OCI-LY7 (cell line): ENCODE measurements at regions not wholly inside any gene's neighbourhood (a gene's known extent, or its start where the extent isn't known, plus 50 kb on each side); places are given as distances from the start of the nearest gene placed in this dataset.

Experiments used
- BruUV-seq: library from RNA; stranded (reverse); fragments of 400-500 nt; replicated peaks from 2 replicates; lab custom pipeline; 2021; lab: Mats Ljungman, UMichigan
- CTCF ChIA-PET: fragments of 300-600 bp; sonication (Branson Sonifier 250); formaldehyde crosslinking; loops from one replicate; lab custom pipeline; 2022; ENCODE audit warnings: antibody characterized with exemption; ENCODE audit not compliant: unreplicated experiment; lab: Charles Lee
- POLR2A ChIA-PET: fragments of 300-600 bp; sonication (Branson Sonifier 250); formaldehyde crosslinking; loops from one replicate; lab custom pipeline; 2022; ENCODE audit warnings: antibody characterized with exemption; lab: Charles Lee
- DNase-seq: peaks from one replicate; pipeline ENCODE4 v3.0.0-alpha.2; 2015; ENCODE audit warnings: low spot score
- H2AFZ ChIP-seq: fragments of 200-600 bp; sonication (generic), shearing (Covaris generic); 2 replicates; pipeline ENCODE4 v1.6.1; 2014; ENCODE audit warnings: mild to moderate bottlenecking, antibody characterized with exemption, low read length, moderate library complexity
- H3K27ac ChIP-seq: fragments of 200-600 bp; sonication (generic); 2 replicates; pipeline ENCODE4 v1.5.1; 2014; ENCODE audit warnings: mixed run types, low read depth, mild to moderate bottlenecking, moderate library complexity, low read length, inconsistent platforms; ENCODE audit not compliant: poor library complexity, severe bottlenecking
- H3K36me3 ChIP-seq: fragments of 200-600 bp; sonication (generic); 2 replicates; pipeline ENCODE4 v1.6.1; 2014; ENCODE audit warnings: mild to moderate bottlenecking, antibody characterized with exemption, low read length, moderate library complexity, mixed read lengths; ENCODE audit not compliant: insufficient read depth
- H3K4me1 ChIP-seq: fragments of 200-600 bp; sonication (generic); 2 replicates; pipeline ENCODE4 v1.5.1; 2014; ENCODE audit warnings: mild to moderate bottlenecking, low read length; ENCODE audit not compliant: insufficient read depth, poor library complexity, severe bottlenecking
- H3K4me2 ChIP-seq: fragments of 200-600 bp; sonication (generic); 2 replicates; pipeline ENCODE4 v1.6.1; 2014; ENCODE audit warnings: mild to moderate bottlenecking, low read length
- H3K4me3 ChIP-seq: fragments of 200-600 bp; sonication (generic); 2 replicates; pipeline ENCODE4 v1.5.1; 2014; ENCODE audit warnings: mild to moderate bottlenecking, low read depth, low read length; ENCODE audit not compliant: poor library complexity, severe bottlenecking
- H3K79me2 ChIP-seq: fragments of 200-600 bp; sonication (generic); 2 replicates; pipeline ENCODE4 v1.6.1; 2016; ENCODE audit warnings: low read depth, mild to moderate bottlenecking, low read length, moderate library complexity, mixed read lengths; ENCODE audit not compliant: insufficient read depth
- H3K9me2 ChIP-seq: fragments of 200-600 bp; sonication (generic); 2 replicates; pipeline ENCODE4 v1.6.1; 2016; ENCODE audit warnings: mild to moderate bottlenecking, low read length, mixed read lengths; ENCODE audit not compliant: insufficient read depth
- H3K9me3 ChIP-seq: fragments of 200-600 bp; sonication (generic); 2 replicates; pipeline ENCODE4 v1.6.1; 2014; ENCODE audit warnings: mild to moderate bottlenecking, mixed run types, low read length, mixed read lengths
- H4K20me1 ChIP-seq: fragments of 200-600 bp; sonication (generic); 2 replicates; pipeline ENCODE4 v1.6.1; 2014; ENCODE audit warnings: mild to moderate bottlenecking, antibody characterized with exemption, low read length, moderate library complexity, mixed read lengths; ENCODE audit not compliant: insufficient read depth
- EZH2phosphoT487 ChIP-seq: fragments of 200-600 bp; sonication (generic); IDR thresholded peaks from 2 replicates; pipeline ENCODE4 v1.6.1; 2018; ENCODE audit warnings: low read depth, borderline replicate concordance, mild to moderate bottlenecking, mixed run types, antibody characterized with exemption, low read length, moderate library complexity, mixed read lengths
- intact Hi-C: fragments of 100-400 bp; cut with micrococcal nuclease; formaldehyde crosslinking; loops from one replicate; pipeline ENCODE4 v1.10.0; 2022; ENCODE audit not compliant: unreplicated experiment
- TF ChIP-seq, protein P1 (sequence below): fragments of 200-600 bp; sonication (generic); conservative IDR thresholded peaks from 2 replicates; pipeline ENCODE4 v1.5.1; 2014; ENCODE audit warnings: mild to moderate bottlenecking, antibody characterized with exemption, low read length, moderate library complexity, mixed read lengths

DNA sequence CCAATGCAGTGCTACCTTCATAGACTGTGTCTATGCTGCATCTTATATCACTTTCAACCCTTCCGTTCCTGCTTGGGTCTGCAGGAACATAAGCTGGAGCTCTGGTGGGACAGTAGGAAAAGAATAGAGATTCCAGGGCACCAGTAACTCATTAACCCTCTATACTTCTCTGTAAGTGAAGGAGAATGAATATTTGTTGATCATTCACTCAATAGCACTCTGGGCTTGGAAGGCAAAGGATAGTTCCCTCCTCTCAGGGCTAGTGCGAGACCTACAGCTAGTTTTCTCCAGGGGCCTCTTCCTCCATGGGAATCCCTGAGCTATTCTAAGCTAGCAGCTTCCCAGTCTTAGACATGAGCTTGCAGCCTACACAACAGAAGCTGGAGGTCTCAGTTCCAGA is 84.7 kb downstream of the BMP4 start:
- BruUV-seq = no TSS peak
- POLR2A ChIA-PET = no interaction called here

DNA sequence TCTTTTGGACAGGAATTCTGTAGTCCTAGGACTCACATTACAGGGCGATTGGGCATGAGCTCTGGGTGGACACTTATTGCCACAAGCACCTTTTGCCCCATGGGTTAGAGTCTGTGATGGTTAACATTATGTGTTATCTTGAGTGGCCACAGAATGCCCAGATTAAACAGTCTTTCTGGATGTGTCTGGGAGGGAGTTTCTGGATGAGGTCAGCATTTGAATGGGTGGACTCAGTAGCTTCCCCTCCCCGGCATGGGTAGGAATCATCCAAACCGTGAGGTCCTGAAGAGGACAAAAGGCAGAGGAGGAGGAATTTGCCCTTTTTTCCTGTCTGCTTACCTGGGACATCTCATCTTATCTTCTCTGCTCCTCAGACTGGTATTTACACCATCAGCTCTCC is 85.6 kb downstream of the BMP4 start:
- no peaks in the 10 kb centered on the region for H3K79me2 ChIP-seq
- TF ChIP-seq, protein P1, sequence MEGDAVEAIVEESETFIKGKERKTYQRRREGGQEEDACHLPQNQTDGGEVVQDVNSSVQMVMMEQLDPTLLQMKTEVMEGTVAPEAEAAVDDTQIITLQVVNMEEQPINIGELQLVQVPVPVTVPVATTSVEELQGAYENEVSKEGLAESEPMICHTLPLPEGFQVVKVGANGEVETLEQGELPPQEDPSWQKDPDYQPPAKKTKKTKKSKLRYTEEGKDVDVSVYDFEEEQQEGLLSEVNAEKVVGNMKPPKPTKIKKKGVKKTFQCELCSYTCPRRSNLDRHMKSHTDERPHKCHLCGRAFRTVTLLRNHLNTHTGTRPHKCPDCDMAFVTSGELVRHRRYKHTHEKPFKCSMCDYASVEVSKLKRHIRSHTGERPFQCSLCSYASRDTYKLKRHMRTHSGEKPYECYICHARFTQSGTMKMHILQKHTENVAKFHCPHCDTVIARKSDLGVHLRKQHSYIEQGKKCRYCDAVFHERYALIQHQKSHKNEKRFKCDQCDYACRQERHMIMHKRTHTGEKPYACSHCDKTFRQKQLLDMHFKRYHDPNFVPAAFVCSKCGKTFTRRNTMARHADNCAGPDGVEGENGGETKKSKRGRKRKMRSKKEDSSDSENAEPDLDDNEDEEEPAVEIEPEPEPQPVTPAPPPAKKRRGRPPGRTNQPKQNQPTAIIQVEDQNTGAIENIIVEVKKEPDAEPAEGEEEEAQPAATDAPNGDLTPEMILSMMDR = no peak
- TF ChIP-seq EZH2phosphoT487 = no peak
- H3K4me2 ChIP-seq = no peak overlapping the region
- no peaks in the 10 kb centered on the region for H3K9me3 ChIP-seq
- POLR2A ChIA-PET = interaction anchor here (1.2 kb wide), 1 partner anchor 258 kb away, joined by 3 read pairs; no protein-coding TSS in a partner anchor
- no TSS peak for BruUV-seq
- CTCF ChIA-PET = no interaction called here
- H4K20me1 ChIP-seq = no peaks in the 10 kb centered on the region
- no peaks in the 10 kb centered on the region for H3K36me3 ChIP-seq
- intact Hi-C loops = no loop called here
- no peaks in the 10 kb centered on the region for H3K4me1 ChIP-seq
- H3K4me3 ChIP-seq = no peak overlapping the region
- no peaks in the 10 kb centered on the region for H3K9me2 ChIP-seq
- H3K27ac ChIP-seq = no peak overlapping the region
- H2AFZ ChIP-seq = no peak overlapping the region
- DNase-seq = no peak

More for the DNA sequence above, 84.7 kb downstream of the BMP4 start:
- Histone ChIP-seq H3K27ac (no peak overlapping the region), H3K9me3 (no peaks in the 10 kb centered on the region), H3K4me2 (no peak overlapping the region), H3K4me3 (no peak overlapping the region), H2AFZ (no peak overlapping the region), H3K36me3 (no peaks in the 10 kb centered on the region), H3K9me2 (no peaks in the 10 kb centered on the region), H3K4me1 (no peaks in the 10 kb centered on the region), H3K79me2 (no peaks in the 10 kb centered on the region), H4K20me1 (no peaks in the 10 kb centered on the region)
- intact Hi-C loops = no loop called here
- CTCF ChIA-PET = no interaction called here
- TF ChIP-seq, protein P1 = no peak
- no peak for TF ChIP-seq EZH2phosphoT487
- DNase-seq = no peak

DNA sequence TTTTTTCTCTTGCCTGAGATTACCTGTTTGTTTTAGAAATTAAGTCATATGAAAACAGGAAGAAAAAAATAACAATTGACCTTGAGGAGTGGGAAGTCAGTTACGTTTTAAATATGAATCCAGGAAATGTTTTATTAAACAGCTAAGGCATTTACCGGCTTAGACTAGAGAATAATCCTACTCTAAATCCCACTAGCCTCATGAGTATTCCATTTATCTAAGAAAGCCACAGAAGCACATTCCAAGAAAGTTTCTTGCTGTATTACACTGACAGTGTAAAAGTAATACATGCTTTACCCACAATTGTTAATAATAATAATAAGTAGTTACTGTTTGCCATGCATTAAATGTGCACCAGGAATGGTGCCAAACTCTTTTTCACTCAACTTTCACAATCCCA is 90.9 kb downstream of the BMP4 start:
- intact Hi-C loops = no loop called here
- Histone ChIP-seq H3K79me2 (no peaks in the 10 kb centered on the region), H3K4me3 (no peak overlapping the region), H3K27ac (no peak overlapping the region), H3K4me2 (no peak overlapping the region), H3K9me3 (no peaks in the 10 kb centered on the region), H3K36me3 (no peaks in the 10 kb centered on the region), H2AFZ (no peak overlapping the region), H4K20me1 (no peaks in the 10 kb centered on the region), H3K4me1 (no peaks in the 10 kb centered on the region), H3K9me2 (no peaks in the 10 kb centered on the region)
- TF ChIP-seq, protein P1 = no peak
- no peak for TF ChIP-seq EZH2phosphoT487
- POLR2A ChIA-PET = interaction anchor here (0.6 kb wide), 1 partner anchor 21 kb away, joined by 4 read pairs; no protein-coding TSS in a partner anchor
- CTCF ChIA-PET = no interaction called here
- no TSS peak for BruUV-seq
- no peak for DNase-seq
